Endothelial cell of umbilical vein (primary cell): ENCODE measurements at regions not wholly inside any gene's neighbourhood (a gene's known extent, or its start where the extent isn't known, plus 50 kb on each side); places are given as distances from the start of the nearest gene placed in this dataset.

Experiments used
- BruUV-seq: library from RNA; stranded (reverse); fragments of 400-500 nt; replicated peaks from 2 replicates; lab custom pipeline; 2021; lab: Mats Ljungman, UMichigan
- CTCF ChIA-PET: fragments of 300-600, 350-600 bp; sonication (Branson Sonifier 250); formaldehyde crosslinking; loops from one replicate; lab custom pipeline; 2021; ENCODE audit warnings: antibody characterized with exemption, inconsistent platforms; lab: Charles Lee
- POLR2A ChIA-PET: fragments of 300-600, 350-600 bp; sonication (Branson Sonifier 250); formaldehyde crosslinking; loops from one replicate; lab custom pipeline; 2021; ENCODE audit warnings: antibody characterized with exemption, inconsistent platforms; lab: Charles Lee
- DNase-seq: peaks from one replicate; pipeline ENCODE4 v3.0.0-alpha.2; 2011; ENCODE audit warnings: low read depth, low spot score
- FAIRE-seq: peaks from 2 replicates; lab custom pipeline; 2011; peaks lifted over from hg19 to GRCh38; lab: Jason Lieb, UNC
- H2AFZ ChIP-seq: 2 replicates; pipeline ENCODE4 v1.6.0; 2012; ENCODE audit warnings: low read depth, low read length, control low read depth, inconsistent platforms
- H3K27ac ChIP-seq: 2 replicates; pipeline ENCODE4 v1.5.1; 2011; ENCODE audit warnings: low read depth, mild to moderate bottlenecking, control low read depth, low read length, moderate library complexity; ENCODE audit not compliant: insufficient read depth
- H3K27me3 ChIP-seq, 2 experiments: 2 replicates each; pipeline versions ENCODE4 v1.6.0 to v1.6.1; 2011; ENCODE audit warnings: low read length in 2 of 2, mixed read lengths in 1 of 2; ENCODE audit not compliant: control insufficient read depth in 2 of 2, insufficient read depth in 2 of 2
- H3K36me3 ChIP-seq, 2 experiments: 2 replicates in 1 of 2; 3 replicates in 1 of 2; pipeline ENCODE4 v1.5.1; 2011; ENCODE audit warnings: low read length in 2 of 2, mild to moderate bottlenecking in 1 of 2, moderate library complexity in 1 of 2; ENCODE audit not compliant: control insufficient read depth in 2 of 2, insufficient read depth in 2 of 2; ENCODE audit errors: extremely low read depth in 1 of 2
- H3K4me1 ChIP-seq: 3 replicates; pipeline ENCODE4 v1.5.1; 2011; ENCODE audit warnings: mild to moderate bottlenecking, low read length; ENCODE audit not compliant: control insufficient read depth, insufficient read depth; ENCODE audit errors: extremely low read depth
- H3K4me2 ChIP-seq: 2 replicates; pipeline ENCODE4 v1.6.1; 2011; ENCODE audit warnings: low read length, control low read depth, mixed read lengths; ENCODE audit not compliant: insufficient read depth
- H3K4me3 ChIP-seq, 3 experiments: fragments of 200-600 bp in 1 of 3; sonication (generic), shearing (Covaris generic) in 1 of 3; replicated peaks in 1 of 3; 2 replicates each; pipeline ENCODE4 v1.5.1; 2011 to 2016; ENCODE audit warnings: control low read depth in 3 of 3, low read length in 3 of 3, mild to moderate bottlenecking in 2 of 3, inconsistent platforms in 1 of 3, low read depth in 1 of 3, moderate library complexity in 1 of 3; ENCODE audit not compliant: insufficient read depth in 1 of 3
- H3K79me2 ChIP-seq: 2 replicates; pipeline ENCODE4 v1.6.0; 2012; ENCODE audit warnings: low read length, inconsistent platforms; ENCODE audit not compliant: control insufficient read depth, insufficient read depth
- H3K9ac ChIP-seq: replicated peaks from 2 replicates; pipeline ENCODE3; 2011; ENCODE audit warnings: low read length, control low read depth; ENCODE audit not compliant: insufficient read depth; ENCODE audit errors: extremely low read depth
- H3K9me1 ChIP-seq: replicated peaks from 3 replicates; pipeline ENCODE4 v1.6.0; 2011; ENCODE audit warnings: mild to moderate bottlenecking, low read length; ENCODE audit not compliant: control insufficient read depth, insufficient read depth; ENCODE audit errors: extremely low read depth
- H3K9me3 ChIP-seq: replicated peaks from 2 replicates; pipeline ENCODE4 v1.5.1; 2012; ENCODE audit warnings: low read length, inconsistent platforms; ENCODE audit not compliant: control insufficient read depth, insufficient read depth
- H4K20me1 ChIP-seq: replicated peaks from 2 replicates; pipeline ENCODE3; 2011; ENCODE audit warnings: mild to moderate bottlenecking, low read length; ENCODE audit not compliant: control insufficient read depth, insufficient read depth; ENCODE audit errors: extremely low read depth
- CTCF ChIP-seq, 2 donors: IDR thresholded peaks; 1 replicate in 1 of 2; 2 replicates in 1 of 2; pipeline ENCODE4 v1.5.1; 2011; ENCODE audit warnings: low read length in 2 of 2, mild to moderate bottlenecking in 2 of 2, moderate library complexity in 2 of 2, control low read depth in 1 of 2, inconsistent platforms in 1 of 2, low read depth in 1 of 2; ENCODE audit not compliant: insufficient read depth in 1 of 2; ENCODE audit errors: extremely low read depth in 1 of 2
- EZH2 ChIP-seq: IDR thresholded peaks from 2 replicates; pipeline ENCODE4 v1.6.1; 2012; ENCODE audit warnings: borderline replicate concordance, low read depth, mild to moderate bottlenecking, moderate library complexity, low read length, inconsistent platforms; ENCODE audit not compliant: severe bottlenecking
- FOS ChIP-seq: IDR thresholded peaks from 2 replicates; pipeline ENCODE4 v1.6.1; 2011; ENCODE audit warnings: mild to moderate bottlenecking, low read length, moderate library complexity, borderline replicate concordance; ENCODE audit not compliant: insufficient read depth
- GATA2 ChIP-seq: IDR thresholded peaks from 2 replicates; pipeline ENCODE4 v1.7.0; 2011; ENCODE audit warnings: low read depth, mild to moderate bottlenecking, moderate library complexity, mixed read lengths, low read length; ENCODE audit not compliant: insufficient read length, insufficient read depth
- JUN ChIP-seq: IDR thresholded peaks from 2 replicates; pipeline ENCODE4 v1.6.1; 2011; ENCODE audit warnings: borderline replicate concordance, low read depth; ENCODE audit not compliant: insufficient read length, insufficient read depth
- MAX ChIP-seq: IDR thresholded peaks from 2 replicates; pipeline ENCODE4 v1.6.1; 2011; ENCODE audit not compliant: insufficient read depth, insufficient read length
- MYC ChIP-seq: IDR thresholded peaks from one replicate; pipeline ENCODE4 v1.6.1; 2011; ENCODE audit warnings: mild to moderate bottlenecking, low read depth, low read length
- POLR2A ChIP-seq: IDR thresholded peaks from 2 replicates; pipeline ENCODE4 v1.6.1; 2012; ENCODE audit warnings: low read depth, mild to moderate bottlenecking, control low read depth, low read length
- POLR2AphosphoS5 ChIP-seq: IDR thresholded peaks from 2 replicates; pipeline ENCODE4 v1.6.1; 2012; ENCODE audit warnings: low read depth, mild to moderate bottlenecking, control low read depth, low read length, moderate library complexity; ENCODE audit not compliant: insufficient read depth
- dilution Hi-C: fragments of 300-500 bp; cut with MboI; formaldehyde crosslinking; loops from one replicate; pipeline ENCODE4 v1.15.0; 2019; ENCODE audit warnings: low sequenced_read_pairs; ENCODE audit not compliant: extremely low pct_ligation_motif_present
- intact Hi-C: fragments of 100-400 bp; cut with micrococcal nuclease; formaldehyde crosslinking; loops from one replicate; pipeline ENCODE4 v1.10.0; 2022

GRCh38 chr6:100980949-100981348 is 99.8 kb upstream of the ASCC3 start:
- no peaks in the 10 kb centered on the region for H3K4me1 ChIP-seq
- FAIRE-seq (no peak), DNase-seq (no peak)
- H3K4me2 ChIP-seq, result no peak overlapping the region
- dilution Hi-C loops, result no loop called here
- H3K27ac ChIP-seq, result no peak overlapping the region
- H3K9me1 ChIP-seq, result no peaks in the 10 kb centered on the region
- H3K36me3 ChIP-seq, result no peaks in the 10 kb centered on the region
- intact Hi-C loops, result no loop called here
- TF ChIP-seq FOS, result no peak
- no peak for TF ChIP-seq EZH2
- no peak for TF ChIP-seq JUN
- no peak for TF ChIP-seq GATA2
- TF ChIP-seq POLR2A, result no peak
- no peak for TF ChIP-seq CTCF (IDR thresholded peaks at IDR 0.05; ENCODE audit: extremely low read depth in 1 of 2, insufficient read depth in 1 of 2, low read depth in 1 of 2, low read length in 2 of 2)
- no peak for TF ChIP-seq MYC
- no peak for TF ChIP-seq MAX
- TF ChIP-seq POLR2AphosphoS5, result no peak
- no peak overlapping the region for H2AFZ ChIP-seq
- POLR2A ChIA-PET, result no interaction called here
- CTCF ChIA-PET, result no interaction called here
- H3K4me3 ChIP-seq, result no peak overlapping the region
- no peaks in the 10 kb centered on the region for H3K79me2 ChIP-seq
- H3K9me3 ChIP-seq, result no peaks in the 10 kb centered on the region
- H3K27me3 ChIP-seq, result no peaks in the 10 kb centered on the region
- H3K9ac ChIP-seq, result no peak overlapping the region
- H4K20me1 ChIP-seq, result no peaks in the 10 kb centered on the region
- no TSS peak for BruUV-seq
